PC-3 (cell line): ENCODE measurements at regions not wholly inside any gene's neighbourhood (a gene's known extent, or its start where the extent isn't known, plus 50 kb on each side); places are given as distances from the start of the nearest gene placed in this dataset.

Source experiments
- EZH2 ChIP-seq: fragments of 300-600 bp; sonication (generic); IDR thresholded peaks from one replicate; pipeline ENCODE4 v1.6.1; 2017; ENCODE audit warnings: antibody characterized with exemption, mild to moderate bottlenecking, low read length; ENCODE audit not compliant: unreplicated experiment
- EZH2phosphoT487 ChIP-seq: fragments of 300-600 bp; sonication (generic); IDR thresholded peaks from 2 replicates; pipeline ENCODE4 v1.6.1; 2018; ENCODE audit warnings: mild to moderate bottlenecking, antibody characterized with exemption, low read length, borderline replicate concordance
- TF ChIP-seq, protein P1 (sequence below): fragments of 300-600 bp; sonication (generic); conservative IDR thresholded peaks from 2 replicates; pipeline ENCODE4 v1.5.1; 2017; ENCODE audit warnings: antibody characterized with exemption, low read depth, mild to moderate bottlenecking, low read length

DNA sequence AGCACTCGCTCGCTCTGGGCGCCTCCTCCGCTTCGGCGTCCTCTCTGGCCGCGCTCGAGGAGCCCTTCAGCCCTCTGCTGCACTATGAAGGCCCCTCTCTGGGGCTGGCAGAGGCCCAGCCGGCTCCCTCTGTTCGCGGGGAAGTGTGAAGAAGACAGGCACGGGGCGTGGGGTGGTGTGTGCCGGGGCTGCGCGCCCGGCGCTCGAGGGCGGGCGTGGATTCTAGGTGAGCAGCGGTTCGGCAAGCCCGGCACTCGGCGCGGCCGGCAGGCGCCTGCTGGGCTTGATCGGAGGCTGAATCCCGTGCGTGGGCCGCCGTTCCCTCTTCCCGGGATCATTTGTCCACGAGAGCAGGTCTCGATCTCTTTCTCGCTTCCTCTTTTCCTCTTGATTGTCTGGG is 153.0 kb downstream of the SLC35B3 start:
- TF ChIP-seq, protein P1, sequence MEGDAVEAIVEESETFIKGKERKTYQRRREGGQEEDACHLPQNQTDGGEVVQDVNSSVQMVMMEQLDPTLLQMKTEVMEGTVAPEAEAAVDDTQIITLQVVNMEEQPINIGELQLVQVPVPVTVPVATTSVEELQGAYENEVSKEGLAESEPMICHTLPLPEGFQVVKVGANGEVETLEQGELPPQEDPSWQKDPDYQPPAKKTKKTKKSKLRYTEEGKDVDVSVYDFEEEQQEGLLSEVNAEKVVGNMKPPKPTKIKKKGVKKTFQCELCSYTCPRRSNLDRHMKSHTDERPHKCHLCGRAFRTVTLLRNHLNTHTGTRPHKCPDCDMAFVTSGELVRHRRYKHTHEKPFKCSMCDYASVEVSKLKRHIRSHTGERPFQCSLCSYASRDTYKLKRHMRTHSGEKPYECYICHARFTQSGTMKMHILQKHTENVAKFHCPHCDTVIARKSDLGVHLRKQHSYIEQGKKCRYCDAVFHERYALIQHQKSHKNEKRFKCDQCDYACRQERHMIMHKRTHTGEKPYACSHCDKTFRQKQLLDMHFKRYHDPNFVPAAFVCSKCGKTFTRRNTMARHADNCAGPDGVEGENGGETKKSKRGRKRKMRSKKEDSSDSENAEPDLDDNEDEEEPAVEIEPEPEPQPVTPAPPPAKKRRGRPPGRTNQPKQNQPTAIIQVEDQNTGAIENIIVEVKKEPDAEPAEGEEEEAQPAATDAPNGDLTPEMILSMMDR, result no peak
- TF ChIP-seq EZH2phosphoT487, result no peak
- TF ChIP-seq EZH2, result no peak
